Cardiac muscle cell (in vitro differentiated cells and primary cell): ENCODE measurements at regions not wholly inside any gene's neighbourhood (a gene's known extent, or its start where the extent isn't known, plus 50 kb on each side); places are given as distances from the start of the nearest gene placed in this dataset.

ENCODE experiments used
- DNase-seq, 2 donors: peaks; one replicate each; pipeline versions ENCODE4 v3.0.0 to v3.0.0-alpha.2; 2010 to 2017; ENCODE audit warnings: low read depth in 1 of 2, low spot score in 1 of 2
- H3K27ac ChIP-seq: fragments of 200-600 bp; sonication (generic); 2 replicates; pipeline ENCODE4 v1.5.1; 2016
- H3K27me3 ChIP-seq: fragments of 200-600 bp; sonication (generic); 2 replicates; pipeline ENCODE4 v1.6.0; 2016; ENCODE audit warnings: control low read depth
- H3K36me3 ChIP-seq: fragments of 200-600 bp; sonication (generic); 2 replicates; pipeline ENCODE4 v1.5.1; 2016; ENCODE audit warnings: control low read depth
- H3K4me1 ChIP-seq: fragments of 200-600 bp; sonication (generic); 2 replicates; pipeline ENCODE4 v1.8.1; 2017; ENCODE audit warnings: low read depth, mild to moderate bottlenecking, mixed run types
- H3K4me3 ChIP-seq: fragments of 200-600 bp; sonication (generic); 2 replicates; pipeline ENCODE4 v1.5.1; 2016; ENCODE audit warnings: mild to moderate bottlenecking
- H3K9me3 ChIP-seq: fragments of 200-600 bp; sonication (generic); 2 replicates; pipeline ENCODE4 v1.5.1; 2017; ENCODE audit warnings: low read depth, mild to moderate bottlenecking, control low read depth
- TF ChIP-seq, protein P1 (sequence below): IDR thresholded peaks from 2 replicates; pipeline ENCODE4 v1.5.1; 2012; ENCODE audit warnings: low read depth, mild to moderate bottlenecking, low read length

DNA sequence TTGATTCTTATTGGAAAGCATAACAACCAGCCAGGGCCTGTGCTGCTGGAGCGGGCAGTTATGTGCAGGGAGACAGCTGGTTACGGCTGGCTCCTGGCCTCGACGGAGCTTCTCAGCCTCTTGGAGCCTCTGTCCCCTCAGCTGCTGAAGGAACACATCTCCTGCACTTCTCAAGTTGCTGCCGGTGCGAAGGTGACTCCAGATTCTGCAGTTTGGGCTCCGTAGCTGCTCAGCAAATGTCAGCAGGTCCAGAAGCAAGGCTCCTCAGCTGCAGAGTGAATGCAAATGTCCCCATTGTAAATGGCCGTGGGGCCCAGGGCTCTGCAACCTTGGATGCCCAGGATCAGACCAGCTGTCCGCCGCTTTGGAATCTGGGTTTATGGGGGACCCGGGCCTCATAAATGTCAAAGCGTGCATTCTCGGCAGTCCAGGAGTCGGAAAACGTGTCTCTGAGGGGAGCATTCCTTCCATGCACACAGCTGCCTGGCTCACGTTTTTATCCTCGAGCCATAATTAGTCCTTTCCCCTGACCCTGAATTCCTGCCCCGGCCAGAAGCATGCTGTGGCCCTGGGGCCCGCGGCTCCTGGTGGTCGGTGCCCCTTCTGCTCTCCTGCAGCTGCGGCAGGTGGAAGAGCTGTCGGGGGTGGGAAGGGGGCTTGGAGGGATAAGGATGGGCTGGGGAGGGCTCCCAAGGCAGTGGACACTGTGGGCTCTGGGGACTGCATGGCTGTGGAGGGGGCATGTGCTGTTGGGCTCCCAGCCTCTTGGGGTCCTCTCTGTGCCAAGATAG is 106.0 kb downstream of the KIF26A start:
- Histone ChIP-seq H3K27me3 (no peaks in the 10 kb centered on the region), H3K36me3 (no peaks in the 10 kb centered on the region), H3K27ac (no peak overlapping the region), H3K4me3 (no peak overlapping the region), H3K9me3 (no peaks in the 10 kb centered on the region), H3K4me1 (no peaks in the 10 kb centered on the region)
- DNase-seq: no peak
- TF ChIP-seq, protein P1, sequence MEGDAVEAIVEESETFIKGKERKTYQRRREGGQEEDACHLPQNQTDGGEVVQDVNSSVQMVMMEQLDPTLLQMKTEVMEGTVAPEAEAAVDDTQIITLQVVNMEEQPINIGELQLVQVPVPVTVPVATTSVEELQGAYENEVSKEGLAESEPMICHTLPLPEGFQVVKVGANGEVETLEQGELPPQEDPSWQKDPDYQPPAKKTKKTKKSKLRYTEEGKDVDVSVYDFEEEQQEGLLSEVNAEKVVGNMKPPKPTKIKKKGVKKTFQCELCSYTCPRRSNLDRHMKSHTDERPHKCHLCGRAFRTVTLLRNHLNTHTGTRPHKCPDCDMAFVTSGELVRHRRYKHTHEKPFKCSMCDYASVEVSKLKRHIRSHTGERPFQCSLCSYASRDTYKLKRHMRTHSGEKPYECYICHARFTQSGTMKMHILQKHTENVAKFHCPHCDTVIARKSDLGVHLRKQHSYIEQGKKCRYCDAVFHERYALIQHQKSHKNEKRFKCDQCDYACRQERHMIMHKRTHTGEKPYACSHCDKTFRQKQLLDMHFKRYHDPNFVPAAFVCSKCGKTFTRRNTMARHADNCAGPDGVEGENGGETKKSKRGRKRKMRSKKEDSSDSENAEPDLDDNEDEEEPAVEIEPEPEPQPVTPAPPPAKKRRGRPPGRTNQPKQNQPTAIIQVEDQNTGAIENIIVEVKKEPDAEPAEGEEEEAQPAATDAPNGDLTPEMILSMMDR: no peak

DNA sequence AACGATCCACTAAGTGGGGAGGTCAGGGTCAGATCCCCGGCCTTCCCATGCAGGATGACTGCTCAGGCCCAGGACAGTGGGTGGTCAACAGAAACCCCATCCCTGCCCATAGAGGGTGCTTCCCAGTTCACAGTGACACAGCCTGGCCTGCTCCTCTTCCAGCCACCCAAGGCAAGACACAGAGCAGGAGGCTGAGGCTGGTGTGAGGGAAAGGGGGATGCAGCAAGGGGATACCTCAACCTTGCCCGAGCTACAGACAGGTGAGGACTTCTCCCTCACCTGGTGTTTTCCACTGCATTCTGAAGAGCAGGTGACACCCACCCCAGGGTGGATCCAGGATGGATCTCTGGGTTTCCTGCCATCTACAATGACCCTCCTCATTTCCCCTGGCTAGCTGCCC is 106.7 kb downstream of the KIF26A start:
- no peaks in the 10 kb centered on the region for H3K4me1 ChIP-seq
- no peaks in the 10 kb centered on the region for H3K9me3 ChIP-seq
- no peak for DNase-seq
- no peaks in the 10 kb centered on the region for H3K27me3 ChIP-seq
- no peak overlapping the region for H3K27ac ChIP-seq
- TF ChIP-seq, protein P1: no peak
- no peaks in the 10 kb centered on the region for H3K36me3 ChIP-seq
- H3K4me3 ChIP-seq: no peak overlapping the region

DNA sequence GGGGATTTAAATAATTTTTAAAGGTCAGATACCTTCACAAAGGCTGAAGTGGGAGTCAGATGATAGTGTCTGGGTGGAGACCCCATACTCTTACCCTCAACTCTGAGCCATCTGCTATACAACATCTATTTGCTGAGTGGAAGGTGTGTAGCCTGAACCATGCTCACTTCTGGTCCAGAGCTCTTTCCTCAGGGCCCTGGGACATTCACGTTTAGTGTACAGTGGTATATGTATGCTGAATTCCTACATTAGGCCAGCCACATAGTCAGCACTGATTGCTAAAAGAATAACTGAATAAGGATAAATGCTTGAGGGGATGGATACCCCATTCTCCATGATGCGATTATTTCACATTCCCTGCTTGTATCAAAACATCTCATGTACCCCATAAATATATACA is 107.3 kb downstream of the KIF26A start:
- TF ChIP-seq, protein P1: no peak
- no peaks in the 10 kb centered on the region for H3K9me3 ChIP-seq
- no peaks in the 10 kb centered on the region for H3K27me3 ChIP-seq
- no peak for DNase-seq
- no peak overlapping the region for H3K4me3 ChIP-seq
- H3K36me3 ChIP-seq: no peaks in the 10 kb centered on the region
- no peaks in the 10 kb centered on the region for H3K4me1 ChIP-seq
- H3K27ac ChIP-seq: no peak overlapping the region

DNA sequence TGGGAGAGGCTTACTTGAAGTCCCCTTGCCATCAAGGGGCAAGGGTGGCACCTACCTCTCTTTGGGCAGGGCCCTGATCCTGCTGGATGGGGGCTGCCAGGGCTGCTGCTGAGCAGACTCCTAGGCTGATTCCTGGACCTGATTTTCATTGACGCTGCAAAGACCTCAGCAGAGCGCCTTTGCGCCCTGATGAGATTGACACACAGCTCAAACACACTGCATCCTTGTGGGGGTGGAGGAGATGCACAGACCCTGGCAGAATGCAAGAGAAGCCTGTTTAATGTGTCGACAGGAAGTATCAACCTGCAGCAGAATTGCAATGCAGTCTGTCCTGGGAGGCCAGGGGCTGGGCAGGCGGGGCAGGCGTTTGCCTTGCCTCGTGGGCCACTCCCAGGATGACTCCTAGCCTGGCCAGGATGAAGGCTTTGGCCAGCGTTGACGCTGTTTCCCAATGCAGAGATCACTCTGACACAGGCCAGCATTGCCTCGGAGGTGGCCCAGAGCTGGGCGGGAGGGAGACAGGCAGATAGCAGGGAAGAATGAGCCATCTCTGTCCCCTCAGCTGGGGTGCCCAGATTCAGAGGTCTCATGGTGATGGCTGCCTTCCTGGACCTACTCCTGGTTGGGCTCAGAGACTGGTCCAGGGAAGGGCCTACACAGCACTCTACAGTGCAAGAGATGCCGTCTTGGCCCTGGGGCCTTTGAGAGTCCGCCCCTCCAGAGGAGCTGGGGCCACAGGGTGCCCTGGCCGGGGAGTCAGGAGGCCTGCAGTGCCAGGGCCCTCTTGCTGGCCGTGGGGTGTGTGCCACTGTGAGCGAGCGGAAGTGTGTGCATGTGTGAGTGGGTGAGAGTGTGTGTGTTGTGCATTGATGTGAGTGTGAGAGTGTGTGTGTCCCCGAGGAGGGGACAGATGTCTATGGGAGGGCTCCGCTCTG is 108.3 kb downstream of the KIF26A start:
- TF ChIP-seq, protein P1: no peak
- H3K27ac ChIP-seq: no peak overlapping the region
- H3K4me3 ChIP-seq: no peak overlapping the region
- no peaks in the 10 kb centered on the region for H3K27me3 ChIP-seq
- H3K36me3 ChIP-seq: no peaks in the 10 kb centered on the region
- no peak for DNase-seq
- H3K9me3 ChIP-seq: no peaks in the 10 kb centered on the region
- H3K4me1 ChIP-seq: no peaks in the 10 kb centered on the region

DNA sequence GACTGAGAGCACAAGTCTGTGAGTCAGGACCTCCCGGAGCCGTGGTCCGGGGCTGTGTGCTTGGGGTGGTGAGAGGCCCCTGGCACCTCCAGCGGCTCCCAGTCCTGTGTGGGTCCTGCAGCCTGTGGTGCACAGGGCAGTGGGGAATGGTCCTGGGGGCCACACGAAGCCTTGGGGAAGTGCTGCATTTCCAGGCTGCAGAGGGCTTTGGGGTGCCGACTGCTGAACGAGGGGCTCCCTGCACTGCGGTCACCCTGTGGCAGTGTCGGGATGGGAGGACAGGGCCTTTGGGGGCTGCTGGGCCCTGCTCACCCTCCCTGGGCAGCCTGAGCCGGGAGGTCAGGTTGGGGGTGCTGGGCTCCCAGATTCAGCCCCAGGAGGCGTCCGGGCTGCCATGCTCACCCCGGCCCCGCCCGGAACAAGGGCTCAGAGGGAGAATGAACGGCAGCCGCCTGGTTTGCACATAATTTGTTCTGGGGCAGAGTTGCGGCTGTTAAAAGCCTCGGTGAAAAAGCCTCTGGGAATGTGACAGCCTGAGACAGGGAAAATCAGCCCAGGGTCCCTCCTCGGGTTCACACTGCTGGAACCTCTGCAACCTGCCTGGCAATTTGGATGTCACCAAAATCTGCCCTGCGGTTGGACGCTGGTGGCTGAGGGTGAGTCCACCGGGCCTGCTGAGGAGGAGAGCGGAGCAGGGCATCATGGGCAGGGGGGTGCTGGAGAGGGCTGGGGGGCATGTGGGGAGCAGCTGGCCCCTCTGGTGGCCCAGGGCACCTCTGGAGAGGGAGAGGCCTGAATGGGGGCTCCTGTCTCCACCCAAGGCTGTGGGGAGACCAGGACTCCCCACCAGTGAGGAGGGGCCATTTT is 109.2 kb downstream of the KIF26A start:
- Histone ChIP-seq H3K4me1 (no peaks in the 10 kb centered on the region), H3K27me3 (no peaks in the 10 kb centered on the region), H3K9me3 (no peaks in the 10 kb centered on the region), H3K4me3 (no peak overlapping the region), H3K27ac (no peak overlapping the region), H3K36me3 (no peaks in the 10 kb centered on the region)
- DNase-seq: no peak
- TF ChIP-seq, protein P1: no peak
